K562 (cell line): ENCODE measurements at regions not wholly inside any gene's neighbourhood (a gene's known extent, or its start where the extent isn't known, plus 50 kb on each side); places are given as distances from the start of the nearest gene placed in this dataset.

ENCODE experiments used
- ATAC-seq: fragments of 200-7000 bp; cut with Tn5 transposase; 3 replicates; pipeline ENCODE4 v1.9.1; 2020; ENCODE audit warnings: moderate library complexity
- BruUV-seq: library from RNA; stranded (reverse); fragments of 400-500 nt; replicated peaks from 2 replicates; lab custom pipeline; 2021; lab: Mats Ljungman, UMichigan
- CTCF ChIA-PET: fragments of 300-600 bp; formaldehyde crosslinking; extraction: SDS; loops from one replicate; lab custom pipeline; 2021; ENCODE audit warnings: low intra/inter-chr PET ratio; lab: Yijun Ruan, JAX
- POLR2A ChIA-PET: fragments of 300-600, 350-650 bp; sonication (Branson Sonifier 250); formaldehyde crosslinking; extraction: SDS; loops from one replicate; lab custom pipeline; 2021; ENCODE audit warnings: antibody characterized with exemption, inconsistent platforms; lab: Yijun Ruan, JAX
- DNase-seq, 4 experiments: peaks; one replicate each; pipeline versions ENCODE4 v3.0.0 to v3.0.0-alpha.2; 2011 to 2018; ENCODE audit warnings: low spot score in 3 of 4, mixed read lengths in 3 of 4; ENCODE audit errors: extremely low read depth in 1 of 4
- FAIRE-seq: peaks from 2 replicates; lab custom pipeline; 2011; peaks lifted over from hg19 to GRCh38; lab: Jason Lieb, UNC
- H2AFZ ChIP-seq: 2 replicates; pipeline ENCODE4 v1.6.0; 2011; ENCODE audit warnings: low read depth, low read length, control low read depth, inconsistent platforms
- H3K27ac ChIP-seq: fragments of 200-600 bp; 3 replicates; pipeline ENCODE4 v1.8.0; 2011; ENCODE audit warnings: low read depth, mild to moderate bottlenecking, control low read depth, inconsistent platforms, low read length, moderate library complexity, mixed read lengths; ENCODE audit errors: extremely low read depth
- H3K27me3 ChIP-seq, 2 experiments: fragments of 300-600 bp in 1 of 2; 2 replicates in 1 of 2; 3 replicates in 1 of 2; pipeline versions ENCODE4 v1.6.0 to v1.8.0; 2011; ENCODE audit warnings: inconsistent platforms in 2 of 2, low read length in 2 of 2, mild to moderate bottlenecking in 1 of 2, mixed read lengths in 1 of 2, moderate library complexity in 1 of 2; ENCODE audit not compliant: control insufficient read depth in 2 of 2, insufficient read depth in 2 of 2
- H3K36me3 ChIP-seq: fragments of 300-600 bp; 3 replicates; pipeline ENCODE4 v1.8.0; 2011; ENCODE audit warnings: mild to moderate bottlenecking, low read length, inconsistent platforms; ENCODE audit not compliant: control insufficient read depth, insufficient read depth
- H3K4me1 ChIP-seq, 2 experiments: fragments of 200-600 bp in 1 of 2; replicated peaks in 1 of 2; 2 replicates in 1 of 2; 3 replicates in 1 of 2; pipeline versions ENCODE4 v1.5.1 to v1.8.0; 2011; ENCODE audit warnings: inconsistent platforms in 2 of 2, low read length in 2 of 2, mild to moderate bottlenecking in 1 of 2, mixed read lengths in 1 of 2, moderate library complexity in 1 of 2; ENCODE audit not compliant: control insufficient read depth in 2 of 2, insufficient read depth in 2 of 2
- H3K4me2 ChIP-seq: 2 replicates; pipeline ENCODE4 v1.6.1; 2011; ENCODE audit warnings: low read length, control low read depth, inconsistent platforms, mixed read lengths; ENCODE audit not compliant: insufficient read depth
- H3K4me3 ChIP-seq: fragments of 200-600 bp; sonication (generic), shearing (Covaris generic); 2 replicates; pipeline ENCODE4 v1.5.1; 2016; ENCODE audit warnings: control low read depth, inconsistent platforms
- H3K79me2 ChIP-seq: fragments of 200-600 bp; 3 replicates; pipeline ENCODE4 v1.8.0; 2011; ENCODE audit warnings: low read length, inconsistent platforms; ENCODE audit not compliant: control insufficient read depth, insufficient read depth
- H3K9ac ChIP-seq, 2 experiments: 2 replicates each; pipeline versions ENCODE4 v1.6.0 to v1.6.1; 2011; ENCODE audit warnings: low read depth in 2 of 2, low read length in 2 of 2, control low read depth in 1 of 2, inconsistent platforms in 1 of 2, mild to moderate bottlenecking in 1 of 2, mixed read lengths in 1 of 2; ENCODE audit not compliant: insufficient read depth in 1 of 2
- H3K9me1 ChIP-seq: one replicate; pipeline ENCODE4 v1.6.0; 2011; ENCODE audit warnings: inconsistent platforms, mild to moderate bottlenecking, low read length, moderate library complexity; ENCODE audit not compliant: control insufficient read depth, insufficient read depth
- H3K9me3 ChIP-seq: replicated peaks from 2 replicates; pipeline ENCODE4 v1.5.1; 2011; ENCODE audit warnings: low read depth, low read length, inconsistent platforms; ENCODE audit not compliant: control insufficient read depth, insufficient read depth
- H4K20me1 ChIP-seq: replicated peaks from 2 replicates; pipeline ENCODE4 v1.6.1; 2011; ENCODE audit warnings: low read length, inconsistent platforms, mixed read lengths; ENCODE audit not compliant: control insufficient read depth, insufficient read depth
- BCL6 ChIP-seq: fragments of 250-450 bp; sonication (Bioruptor Pico); IDR thresholded peaks from 2 replicates; pipeline ENCODE4 v1.4.0; 2020
- BHLHE40 ChIP-seq: IDR thresholded peaks from 2 replicates; pipeline ENCODE4 v1.6.1; 2011; ENCODE audit warnings: low read length, improper control_type of control experiment
- CREM ChIP-seq: IDR thresholded peaks from 2 replicates; pipeline ENCODE4 v1.6.1; 2014; ENCODE audit warnings: antibody characterized with exemption, low read depth
- DACH1 ChIP-seq: fragments of 450-650 bp; IDR thresholded peaks from 2 replicates; pipeline ENCODE4 v1.6.1; 2018; ENCODE audit not compliant: partially characterized antibody
- FUS ChIP-seq: fragments of 200-400 bp; formaldehyde crosslinking; optimal IDR thresholded peaks from 2 replicates; pipeline ENCODE3; 2017; ENCODE audit warnings: low read depth, low read length
- HCFC1 ChIP-seq: IDR thresholded peaks from 2 replicates; pipeline ENCODE4 v1.6.1; 2012; ENCODE audit warnings: low read depth, low read length, improper control_type of control experiment
- HDAC2 ChIP-seq: fragments of 450-650 bp; IDR thresholded peaks from 2 replicates; pipeline ENCODE4 v1.6.1; 2016; ENCODE audit warnings: mild to moderate bottlenecking
- HLTF ChIP-seq: fragments of 450-650 bp; IDR thresholded peaks from 2 replicates; pipeline ENCODE4 v1.6.1; 2016
- NFXL1 ChIP-seq: fragments of 450-650 bp; formaldehyde crosslinking; IDR thresholded peaks from 2 replicates; pipeline ENCODE4 v1.4.0; 2021; ENCODE audit warnings: mild to moderate bottlenecking
- SRSF1 ChIP-seq: fragments of 200-400 bp; formaldehyde crosslinking; IDR thresholded peaks from 2 replicates; pipeline ENCODE4 v1.6.1; 2017; ENCODE audit warnings: mild to moderate bottlenecking, low read depth, low read length, moderate library complexity
- ZFPM2 ChIP-seq: fragments of 250-450 bp; sonication (Bioruptor Pico); IDR thresholded peaks from 2 replicates; pipeline ENCODE4 v1.5.1; 2022; ENCODE audit warnings: mild to moderate bottlenecking
- ZNF24 ChIP-seq: fragments of 450-650 bp; IDR thresholded peaks from 2 replicates; pipeline ENCODE4 v1.6.1; 2016
- WGBS: fragments of 100-300 bp; shearing (Covaris generic); methylation state at CpG from one replicate; pipeline ENCODE4 v1.1.6; 2016; ENCODE audit warnings: low coverage, mixed read lengths; ENCODE audit not compliant: insufficient coverage; ENCODE audit errors: missing lambda C conversion rate; 5-methylcytosine and 5-hydroxymethylcytosine counted together
- in situ Hi-C: fragments of 300-500 bp; cut with MboI; formaldehyde crosslinking; loops from 4 replicates; pipeline ENCODE4 v1.15.0; 2018; ENCODE audit warnings: inconsistent platforms, mixed read lengths
- intact Hi-C: fragments of 100-400 bp; cut with micrococcal nuclease; formaldehyde crosslinking; loops from 2 replicates; pipeline ENCODE4 v1.14.2; 2022
- TF ChIP-seq, protein P1 (sequence below): sonication (generic); formaldehyde crosslinking; IDR thresholded peaks from 2 replicates; pipeline ENCODE4 v1.8.0; 2022; ENCODE audit warnings: mild to moderate bottlenecking, missing genetic modification reagents
- TF ChIP-seq, protein P2 (sequence below): fragments of 250-450 bp; sonication (Bioruptor Pico); IDR thresholded peaks from 2 replicates; pipeline ENCODE4 v1.4.0; 2020; ENCODE audit warnings: mild to moderate bottlenecking, moderate library complexity, borderline replicate concordance
- TF ChIP-seq, protein P3 (sequence below): sonication (generic); formaldehyde crosslinking; IDR thresholded peaks from 2 replicates; pipeline ENCODE4 v1.5.0; 2020; ENCODE audit warnings: missing genetic modification reagents
- TF ChIP-seq, protein P4 (sequence below): fragments of 450-650 bp; formaldehyde crosslinking; IDR thresholded peaks from 2 replicates; pipeline ENCODE4 v1.4.0; 2022; ENCODE audit warnings: mild to moderate bottlenecking, moderate library complexity

DNA sequence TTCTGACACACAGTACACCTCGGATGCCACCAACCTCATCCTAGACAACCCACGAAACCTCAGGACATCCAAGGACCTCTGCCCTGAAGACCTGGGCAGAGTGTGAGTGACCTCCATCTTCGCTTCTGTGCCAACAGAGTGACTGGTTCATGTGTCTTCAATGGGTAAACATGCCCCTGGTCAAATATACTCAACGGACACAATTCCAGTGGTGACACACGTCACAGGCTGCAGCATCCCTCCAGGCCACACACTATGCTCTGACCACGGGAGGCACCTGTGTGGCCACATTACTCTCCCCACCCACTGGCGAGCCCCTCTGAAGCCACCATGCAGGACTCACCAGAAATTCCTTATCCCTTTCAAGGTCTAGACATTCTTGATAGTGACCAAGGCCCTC lies 85.2 kb downstream of the GALR1 start:
- CTCF ChIA-PET, result no interaction called here
- no peaks in the 10 kb centered on the region for H3K9me1 ChIP-seq
- H3K4me3 ChIP-seq, result no peak overlapping the region
- no peaks in the 10 kb centered on the region for H4K20me1 ChIP-seq
- no TSS peak for BruUV-seq
- no peaks in the 10 kb centered on the region for H3K4me1 ChIP-seq
- no peaks in the 10 kb centered on the region for H3K27me3 ChIP-seq
- no peaks in the 10 kb centered on the region for H3K79me2 ChIP-seq
- intact Hi-C loops (no loop called here), in situ Hi-C loops (no loop called here)
- no peak for FAIRE-seq
- no peak overlapping the region for H3K4me2 ChIP-seq
- no peak overlapping the region for H3K9ac ChIP-seq
- WGBS, result 0% methylated on average over 7 of the region's 7 CpGs
- no peak overlapping the region for H3K27ac ChIP-seq
- H3K9me3 ChIP-seq, result no peaks in the 10 kb centered on the region
- H2AFZ ChIP-seq, result no peak overlapping the region
- TF ChIP-seq HDAC2, result no peak
- TF ChIP-seq, protein P1, sequence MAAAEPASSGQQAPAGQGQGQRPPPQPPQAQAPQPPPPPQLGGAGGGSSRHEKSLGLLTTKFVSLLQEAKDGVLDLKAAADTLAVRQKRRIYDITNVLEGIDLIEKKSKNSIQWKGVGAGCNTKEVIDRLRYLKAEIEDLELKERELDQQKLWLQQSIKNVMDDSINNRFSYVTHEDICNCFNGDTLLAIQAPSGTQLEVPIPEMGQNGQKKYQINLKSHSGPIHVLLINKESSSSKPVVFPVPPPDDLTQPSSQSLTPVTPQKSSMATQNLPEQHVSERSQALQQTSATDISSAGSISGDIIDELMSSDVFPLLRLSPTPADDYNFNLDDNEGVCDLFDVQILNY (CRISPR knock-in tag), result no peak
- TF ChIP-seq FUS, result no peak
- TF ChIP-seq DACH1, result no peak
- TF ChIP-seq CREM, result no peak
- TF ChIP-seq HLTF, result no peak
- TF ChIP-seq SRSF1, result no peak
- TF ChIP-seq, protein P2, sequence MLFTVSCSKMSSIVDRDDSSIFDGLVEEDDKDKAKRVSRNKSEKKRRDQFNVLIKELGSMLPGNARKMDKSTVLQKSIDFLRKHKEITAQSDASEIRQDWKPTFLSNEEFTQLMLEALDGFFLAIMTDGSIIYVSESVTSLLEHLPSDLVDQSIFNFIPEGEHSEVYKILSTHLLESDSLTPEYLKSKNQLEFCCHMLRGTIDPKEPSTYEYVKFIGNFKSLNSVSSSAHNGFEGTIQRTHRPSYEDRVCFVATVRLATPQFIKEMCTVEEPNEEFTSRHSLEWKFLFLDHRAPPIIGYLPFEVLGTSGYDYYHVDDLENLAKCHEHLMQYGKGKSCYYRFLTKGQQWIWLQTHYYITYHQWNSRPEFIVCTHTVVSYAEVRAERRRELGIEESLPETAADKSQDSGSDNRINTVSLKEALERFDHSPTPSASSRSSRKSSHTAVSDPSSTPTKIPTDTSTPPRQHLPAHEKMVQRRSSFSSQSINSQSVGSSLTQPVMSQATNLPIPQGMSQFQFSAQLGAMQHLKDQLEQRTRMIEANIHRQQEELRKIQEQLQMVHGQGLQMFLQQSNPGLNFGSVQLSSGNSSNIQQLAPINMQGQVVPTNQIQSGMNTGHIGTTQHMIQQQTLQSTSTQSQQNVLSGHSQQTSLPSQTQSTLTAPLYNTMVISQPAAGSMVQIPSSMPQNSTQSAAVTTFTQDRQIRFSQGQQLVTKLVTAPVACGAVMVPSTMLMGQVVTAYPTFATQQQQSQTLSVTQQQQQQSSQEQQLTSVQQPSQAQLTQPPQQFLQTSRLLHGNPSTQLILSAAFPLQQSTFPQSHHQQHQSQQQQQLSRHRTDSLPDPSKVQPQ (CRISPR knock-in tag), result no peak
- TF ChIP-seq ZFPM2 (CRISPR knock-in tag), result no peak
- TF ChIP-seq NFXL1 (CRISPR knock-in tag), result no peak
- no peak for TF ChIP-seq BCL6 (CRISPR knock-in tag)
- TF ChIP-seq BHLHE40, result no peak
- TF ChIP-seq HCFC1, result no peak
- TF ChIP-seq, protein P3, sequence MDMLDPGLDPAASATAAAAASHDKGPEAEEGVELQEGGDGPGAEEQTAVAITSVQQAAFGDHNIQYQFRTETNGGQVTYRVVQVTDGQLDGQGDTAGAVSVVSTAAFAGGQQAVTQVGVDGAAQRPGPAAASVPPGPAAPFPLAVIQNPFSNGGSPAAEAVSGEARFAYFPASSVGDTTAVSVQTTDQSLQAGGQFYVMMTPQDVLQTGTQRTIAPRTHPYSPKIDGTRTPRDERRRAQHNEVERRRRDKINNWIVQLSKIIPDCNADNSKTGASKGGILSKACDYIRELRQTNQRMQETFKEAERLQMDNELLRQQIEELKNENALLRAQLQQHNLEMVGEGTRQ (CRISPR knock-in tag), result no peak
- TF ChIP-seq, protein P4, sequence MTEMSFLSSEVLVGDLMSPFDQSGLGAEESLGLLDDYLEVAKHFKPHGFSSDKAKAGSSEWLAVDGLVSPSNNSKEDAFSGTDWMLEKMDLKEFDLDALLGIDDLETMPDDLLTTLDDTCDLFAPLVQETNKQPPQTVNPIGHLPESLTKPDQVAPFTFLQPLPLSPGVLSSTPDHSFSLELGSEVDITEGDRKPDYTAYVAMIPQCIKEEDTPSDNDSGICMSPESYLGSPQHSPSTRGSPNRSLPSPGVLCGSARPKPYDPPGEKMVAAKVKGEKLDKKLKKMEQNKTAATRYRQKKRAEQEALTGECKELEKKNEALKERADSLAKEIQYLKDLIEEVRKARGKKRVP, result no peak
- TF ChIP-seq ZNF24, result no peak
- ATAC-seq, result no peak
- POLR2A ChIA-PET, result no interaction called here
- DNase-seq, result no peak
- no peaks in the 10 kb centered on the region for H3K36me3 ChIP-seq
